HEK293 (cell line): ENCODE measurements at regions not wholly inside any gene's neighbourhood (a gene's known extent, or its start where the extent isn't known, plus 50 kb on each side); places are given as distances from the start of the nearest gene placed in this dataset.

Experiments used
- CTCF ChIP-seq: fragments of 450-650 bp; formaldehyde crosslinking; IDR thresholded peaks from 2 replicates; pipeline ENCODE4 v1.5.1; 2016; ENCODE audit warnings: missing biosample characterization, missing genetic modification characterization
- SETDB1 ChIP-seq: IDR thresholded peaks from one replicate; pipeline ENCODE4 v1.6.1; 2017; ENCODE audit warnings: mild to moderate bottlenecking, low read length, moderate library complexity, mixed read lengths; ENCODE audit not compliant: insufficient read length
- ZFP41 ChIP-seq: fragments of 450-650 bp; formaldehyde crosslinking; IDR thresholded peaks from 2 replicates; pipeline ENCODE4 v1.5.1; 2016; ENCODE audit warnings: missing biosample characterization, missing genetic modification characterization, borderline replicate concordance
- ZNF121 ChIP-seq: fragments of 450-650 bp; formaldehyde crosslinking; IDR thresholded peaks from 2 replicates; pipeline ENCODE4 v1.5.1; 2016; ENCODE audit warnings: missing biosample characterization, missing genetic modification characterization
- TF ChIP-seq, protein P1 (sequence below): fragments of 450-650 bp; formaldehyde crosslinking; IDR thresholded peaks from 2 replicates; pipeline ENCODE4 v1.5.1; 2016; ENCODE audit warnings: missing biosample characterization, missing genetic modification characterization
- TF ChIP-seq, protein P2 (sequence below): fragments of 450-650 bp; IDR thresholded peaks from 2 replicates; pipeline ENCODE4 v1.5.1; 2018; ENCODE audit warnings: missing biosample characterization, missing genetic modification characterization

DNA sequence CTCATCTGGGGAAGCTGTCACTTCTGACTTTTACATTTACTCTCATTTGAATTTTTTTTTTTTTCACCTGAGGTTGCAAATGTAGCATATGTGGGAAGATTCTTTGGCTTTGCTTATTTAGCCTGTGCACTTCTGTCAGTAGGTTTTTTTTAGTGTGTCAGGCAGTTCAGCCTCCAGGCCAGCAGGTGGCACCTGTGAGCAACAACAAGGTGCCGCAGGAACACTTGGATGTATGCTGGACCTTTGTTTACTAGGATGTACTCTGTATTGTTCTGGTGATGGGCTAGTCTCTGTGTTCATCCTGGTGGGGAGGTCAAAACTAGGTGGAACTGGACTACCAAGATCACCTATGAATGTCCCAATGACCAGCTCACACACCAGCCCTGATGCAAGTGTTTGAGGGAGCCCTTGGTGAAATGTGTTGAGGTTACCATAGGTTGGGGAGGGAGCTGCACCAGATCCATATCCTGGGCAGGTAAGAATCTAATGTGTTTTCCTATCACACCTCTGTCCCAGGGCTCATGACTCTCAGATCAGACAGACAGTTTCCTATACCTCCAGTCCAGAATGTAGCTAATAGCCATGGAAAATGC is 618.2 kb downstream of the BRINP3 start:
- TF ChIP-seq ZFP41, result no peak
- TF ChIP-seq CTCF, result no peak
- no peak for TF ChIP-seq SETDB1
- TF ChIP-seq ZNF121, result no peak
- TF ChIP-seq, protein P1, sequence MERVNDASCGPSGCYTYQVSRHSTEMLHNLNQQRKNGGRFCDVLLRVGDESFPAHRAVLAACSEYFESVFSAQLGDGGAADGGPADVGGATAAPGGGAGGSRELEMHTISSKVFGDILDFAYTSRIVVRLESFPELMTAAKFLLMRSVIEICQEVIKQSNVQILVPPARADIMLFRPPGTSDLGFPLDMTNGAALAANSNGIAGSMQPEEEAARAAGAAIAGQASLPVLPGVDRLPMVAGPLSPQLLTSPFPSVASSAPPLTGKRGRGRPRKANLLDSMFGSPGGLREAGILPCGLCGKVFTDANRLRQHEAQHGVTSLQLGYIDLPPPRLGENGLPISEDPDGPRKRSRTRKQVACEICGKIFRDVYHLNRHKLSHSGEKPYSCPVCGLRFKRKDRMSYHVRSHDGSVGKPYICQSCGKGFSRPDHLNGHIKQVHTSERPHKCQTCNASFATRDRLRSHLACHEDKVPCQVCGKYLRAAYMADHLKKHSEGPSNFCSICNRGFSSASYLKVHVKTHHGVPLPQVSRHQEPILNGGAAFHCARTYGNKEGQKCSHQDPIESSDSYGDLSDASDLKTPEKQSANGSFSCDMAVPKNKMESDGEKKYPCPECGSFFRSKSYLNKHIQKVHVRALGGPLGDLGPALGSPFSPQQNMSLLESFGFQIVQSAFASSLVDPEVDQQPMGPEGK (tag by site-specific recombination), result no peak
- TF ChIP-seq, protein P2, sequence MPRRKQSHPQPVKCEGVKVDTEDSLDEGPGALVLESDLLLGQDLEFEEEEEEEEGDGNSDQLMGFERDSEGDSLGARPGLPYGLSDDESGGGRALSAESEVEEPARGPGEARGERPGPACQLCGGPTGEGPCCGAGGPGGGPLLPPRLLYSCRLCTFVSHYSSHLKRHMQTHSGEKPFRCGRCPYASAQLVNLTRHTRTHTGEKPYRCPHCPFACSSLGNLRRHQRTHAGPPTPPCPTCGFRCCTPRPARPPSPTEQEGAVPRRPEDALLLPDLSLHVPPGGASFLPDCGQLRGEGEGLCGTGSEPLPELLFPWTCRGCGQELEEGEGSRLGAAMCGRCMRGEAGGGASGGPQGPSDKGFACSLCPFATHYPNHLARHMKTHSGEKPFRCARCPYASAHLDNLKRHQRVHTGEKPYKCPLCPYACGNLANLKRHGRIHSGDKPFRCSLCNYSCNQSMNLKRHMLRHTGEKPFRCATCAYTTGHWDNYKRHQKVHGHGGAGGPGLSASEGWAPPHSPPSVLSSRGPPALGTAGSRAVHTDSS (tag by site-specific recombination), result no peak
